Gastrocnemius medialis (tissue), 4 donors: ENCODE measurements at regions not wholly inside any gene's neighbourhood (a gene's known extent, or its start where the extent isn't known, plus 50 kb on each side); places are given as distances from the start of the nearest gene placed in this dataset.

Experiments
- ATAC-seq, 2 donors: fragments of 150-250 bp; one replicate each; pipeline ENCODE4 v1.9.1; 2016
- DNase-seq, 2 donors: peaks; one replicate each; pipeline ENCODE4 v3.0.0-alpha.2; 2019
- H3K27ac ChIP-seq, 4 donors: fragments of 200-600 bp; sonication (generic); 1 replicate in 1 of 4; 2 replicates in 3 of 4; pipeline ENCODE4 v1.5.1; 2016 to 2018; ENCODE audit warnings: mild to moderate bottlenecking in 2 of 4, moderate library complexity in 1 of 4
- H3K27me3 ChIP-seq, 3 donors: fragments of 200-600 bp; sonication (generic) in 2 of 3; 1 replicate in 1 of 3; 2 replicates in 2 of 3; pipeline versions ENCODE4 v1.5.1 to v1.6.0; 2016 to 2019; ENCODE audit warnings: mild to moderate bottlenecking in 1 of 3, moderate library complexity in 1 of 3
- H3K36me3 ChIP-seq, 2 donors: fragments of 200-600 bp; sonication (generic) in 1 of 2; one replicate each; pipeline ENCODE4 v1.5.1; 2017 to 2018
- H3K4me1 ChIP-seq, 2 donors: fragments of 200-600 bp; sonication (generic) in 1 of 2; one replicate each; pipeline ENCODE4 v1.5.1; 2016 to 2017; ENCODE audit warnings: mild to moderate bottlenecking in 2 of 2
- H3K4me3 ChIP-seq, 4 donors: fragments of 200-600 bp; sonication (generic) in 3 of 4; 1 replicate in 1 of 4; 2 replicates in 3 of 4; pipeline ENCODE4 v1.5.1; 2016 to 2019; ENCODE audit warnings: mild to moderate bottlenecking in 2 of 4
- H3K9me3 ChIP-seq, 3 donors: fragments of 200-600 bp; sonication (generic) in 2 of 3; 1 replicate in 1 of 3; 2 replicates in 2 of 3; pipeline ENCODE4 v1.5.1; 2016 to 2019
- CTCF ChIP-seq, 5 experiments: fragments of 450-650 bp in 3 of 5; fragments of 200-600 bp in 2 of 5; sonication (generic) in 2 of 5; IDR thresholded peaks in 4 of 5; conservative IDR thresholded peaks in 1 of 5; 1 replicate in 4 of 5; 2 replicates in 1 of 5; pipeline ENCODE4 v1.5.1; 2016 to 2019; ENCODE audit warnings: antibody characterized with exemption in 5 of 5, mild to moderate bottlenecking in 3 of 5, moderate library complexity in 3 of 5
- POLR2A ChIP-seq, 2 donors: fragments of 450-650 bp; IDR thresholded peaks; one replicate each; pipeline ENCODE4 v1.6.1; 2017; ENCODE audit warnings: antibody characterized with exemption in 2 of 2, mild to moderate bottlenecking in 2 of 2, moderate library complexity in 2 of 2
- in situ Hi-C, 4 donors: fragments of 200-750 bp; cut with MboI; loops; one replicate each; pipeline versions ENCODE4 v1.15.0 to v1.8.0; 2017; ENCODE audit warnings: low sequenced_read_pairs in 4 of 4
- intact Hi-C: fragments of 100-400 bp; cut with DNase I; formaldehyde crosslinking; loops from one replicate; pipeline ENCODE4 v1.15.1; 2023; ENCODE audit warnings: low total_unique reads

DNA sequence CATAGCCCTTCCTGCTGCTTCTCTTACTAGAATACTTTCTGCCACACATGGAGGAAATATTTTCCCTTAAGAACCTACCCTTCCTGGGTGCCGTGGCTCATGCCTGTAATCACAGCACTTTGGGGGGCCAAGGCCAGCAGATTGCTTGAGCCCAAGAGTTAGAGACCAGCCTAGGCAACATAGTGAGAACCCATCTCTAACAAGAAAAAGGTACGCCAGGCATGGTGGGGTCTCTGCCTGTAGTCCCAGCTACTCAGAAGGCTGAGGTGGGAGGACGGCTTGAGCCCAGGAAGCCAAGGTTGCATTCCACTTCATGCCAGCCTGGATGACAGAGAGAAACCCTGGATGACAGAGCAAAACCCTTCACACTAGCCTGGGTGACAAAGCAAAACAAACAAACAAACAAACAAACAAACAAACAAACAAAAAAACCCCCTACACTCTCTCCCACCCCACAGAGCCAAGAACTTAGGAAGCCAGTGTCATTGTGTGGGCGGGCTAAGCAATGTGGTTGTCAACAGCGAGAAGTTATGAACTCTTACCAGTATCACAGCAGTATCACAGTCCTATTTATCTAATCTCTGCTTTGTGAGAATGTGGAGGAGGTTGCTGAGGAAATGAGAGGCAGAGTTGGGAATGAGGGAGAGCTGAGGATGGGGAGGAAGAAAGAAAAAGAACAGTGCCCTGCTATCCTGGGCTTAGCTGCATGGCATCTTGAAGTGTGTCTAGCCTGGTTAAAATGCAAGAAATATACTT lies 53.8 kb upstream of the CLEC14A start:
- no peak for ATAC-seq

More for the DNA sequence above, 53.8 kb upstream of the CLEC14A start:
- no peaks in the 10 kb centered on the region for H3K9me3 ChIP-seq
- no peak for DNase-seq
- TF ChIP-seq POLR2A (IDR thresholded peaks at IDR 0.05) (no peak), CTCF (IDR thresholded peaks at IDR 0.05 in 4 of 5, conservative IDR thresholded peaks at IDR 0.05 in 1 of 5) (no peak)
- H3K36me3 ChIP-seq, result no peaks in the 10 kb centered on the region
- H3K27me3 ChIP-seq, result no peaks in the 10 kb centered on the region
- in situ Hi-C loops, result no loop called here
- peak overlapping the region; percentile 21 to 65 (median 46) for H3K27ac ChIP-seq
- intact Hi-C loops, result no loop called here
- H3K4me3 ChIP-seq, result no peak overlapping the region
- no peaks in the 10 kb centered on the region for H3K4me1 ChIP-seq
